A549 (cell line): ENCODE measurements at regions not wholly inside any gene's neighbourhood (a gene's known extent, or its start where the extent isn't known, plus 50 kb on each side); places are given as distances from the start of the nearest gene placed in this dataset.

Experiments
- ATAC-seq, 2 experiments: fragments of 200-7000 bp in 1 of 2; fragments of >200 bp in 1 of 2; cut with Nextera tagmentation in 1 of 2; cut with Tn5 transposase in 1 of 2; 3 replicates each; pipeline versions ENCODE4 v1.8.0 to v1.9.1; 2018 to 2020; ENCODE audit warnings: mild to moderate bottlenecking in 1 of 2, moderate library complexity in 1 of 2
- CTCF ChIA-PET: fragments of 300-600 bp; sonication (Branson Sonifier 250); formaldehyde crosslinking; extraction: SDS; loops from one replicate; lab custom pipeline; 2021; ENCODE audit warnings: antibody characterized with exemption, inconsistent platforms; lab: Yijun Ruan, JAX
- POLR2A ChIA-PET: fragments of 350-600 bp; formaldehyde crosslinking; extraction: SDS; loops from one replicate; lab custom pipeline; 2021; ENCODE audit warnings: antibody characterized with exemption, inconsistent platforms; lab: Yijun Ruan, JAX
- DNase-seq, 2 experiments: peaks; one replicate each; pipeline versions ENCODE4 v3.0.0 to v3.0.0-alpha.2; 2011 to 2016; ENCODE audit warnings: low read depth in 1 of 2, low spot score in 1 of 2
- FAIRE-seq: peaks from 2 replicates; lab custom pipeline; 2011; peaks lifted over from hg19 to GRCh38; lab: Jason Lieb, UNC
- H3K27ac ChIP-seq, 2 experiments: fragments of >200 bp; sonication (Bioruptor Twin); formaldehyde crosslinking; 3 replicates each; pipeline ENCODE4 v1.5.1; 2016 to 2017
- H3K4me1 ChIP-seq: fragments of >200 bp; sonication (Bioruptor Twin); formaldehyde crosslinking; 3 replicates; pipeline ENCODE4 v1.6.1; 2016
- H3K4me2 ChIP-seq: fragments of >200 bp; sonication (Bioruptor Twin); formaldehyde crosslinking; 3 replicates; pipeline ENCODE4 v1.6.1; 2016
- H3K4me3 ChIP-seq: fragments of >200 bp; sonication (Bioruptor Twin); formaldehyde crosslinking; 3 replicates; pipeline ENCODE4 v1.5.1; 2016
- H3K9me3 ChIP-seq: fragments of >200 bp; sonication (Bioruptor Twin); formaldehyde crosslinking; 3 replicates; pipeline ENCODE4 v1.6.1; 2016
- BHLHE40 ChIP-seq: IDR thresholded peaks from 2 replicates; pipeline ENCODE4 v1.6.1; 2012; ENCODE audit warnings: low read depth, low read length, inconsistent platforms
- CHD2 ChIP-seq: fragments of 150-350 bp; IDR thresholded peaks from 2 replicates; pipeline ENCODE4 v1.6.1; 2014; ENCODE audit warnings: low read length; ENCODE audit not compliant: partially characterized antibody
- EHMT2 ChIP-seq: fragments of 200-600 bp; sonication (generic); IDR thresholded peaks from 2 replicates; pipeline ENCODE4 v1.6.1; 2016; ENCODE audit warnings: antibody characterized with exemption, low read depth, mild to moderate bottlenecking, moderate library complexity
- EP300 ChIP-seq, 2 experiments: fragments of >200 bp; sonication (Bioruptor Twin); formaldehyde crosslinking; IDR thresholded peaks; 2 replicates in 1 of 2; 3 replicates in 1 of 2; pipeline ENCODE4 v1.6.1; 2016 to 2017
- FOSB ChIP-seq: fragments of 250-450 bp; sonication (Bioruptor Pico); IDR thresholded peaks from 2 replicates; pipeline ENCODE4 v1.5.0; 2020; ENCODE audit warnings: mild to moderate bottlenecking, moderate library complexity
- FOSL2 ChIP-seq, 2 experiments: fragments of 450-650 bp in 1 of 2; fragments of >200 bp in 1 of 2; sonication (Bioruptor Twin) in 1 of 2; formaldehyde crosslinking; IDR thresholded peaks; 2 replicates each; pipeline versions ENCODE4 v1.5.0 to v1.6.1; 2016 to 2020; ENCODE audit warnings: mild to moderate bottlenecking in 1 of 2, moderate library complexity in 1 of 2
- HOXB5 ChIP-seq: fragments of 250-450 bp; sonication (Bioruptor Pico); IDR thresholded peaks from 2 replicates; pipeline ENCODE4 v1.5.0; 2020; ENCODE audit warnings: mild to moderate bottlenecking, moderate library complexity
- JUN ChIP-seq, 2 experiments: fragments of >200 bp; sonication (Bioruptor Twin); formaldehyde crosslinking; IDR thresholded peaks; 2 replicates in 1 of 2; 3 replicates in 1 of 2; pipeline ENCODE4 v1.6.1; 2016 to 2017
- KDM5A ChIP-seq: fragments of 200-600 bp; sonication (generic); IDR thresholded peaks from 2 replicates; pipeline ENCODE4 v1.6.1; 2016; ENCODE audit warnings: antibody characterized with exemption, mild to moderate bottlenecking
- MAFK ChIP-seq: fragments of 450-650 bp; IDR thresholded peaks from 2 replicates; pipeline ENCODE4 v1.6.1; 2014; ENCODE audit not compliant: partially characterized antibody
- MYC ChIP-seq: IDR thresholded peaks from 2 replicates; pipeline ENCODE4 v1.6.1; 2012; ENCODE audit warnings: mild to moderate bottlenecking, inconsistent platforms, low read length, improper control_type of control experiment, borderline replicate concordance
- RAD21 ChIP-seq, 2 experiments: fragments of >200 bp in 1 of 2; sonication (Bioruptor Twin) in 1 of 2; formaldehyde crosslinking in 1 of 2; IDR thresholded peaks in 1 of 2; conservative IDR thresholded peaks in 1 of 2; 2 replicates in 1 of 2; 3 replicates in 1 of 2; pipeline ENCODE4 v1.6.1; 2012 to 2018; ENCODE audit warnings: inconsistent platforms in 1 of 2
- RFX5 ChIP-seq: fragments of 450-650 bp; IDR thresholded peaks from 2 replicates; pipeline ENCODE4 v1.7.1; 2014; ENCODE audit warnings: antibody characterized with exemption, mild to moderate bottlenecking, moderate library complexity
- SMC3 ChIP-seq: fragments of >200 bp; sonication (Bioruptor Twin); formaldehyde crosslinking; IDR thresholded peaks from 3 replicates; pipeline ENCODE4 v1.6.1; 2018; ENCODE audit warnings: inconsistent platforms
- TFCP2L1 ChIP-seq: fragments of 250-450 bp; sonication (Bioruptor Pico); IDR thresholded peaks from 2 replicates; pipeline ENCODE4 v1.5.0; 2021; ENCODE audit warnings: mild to moderate bottlenecking
- TP53 ChIP-seq: fragments of 250-450 bp; sonication (Bioruptor Pico); IDR thresholded peaks from 2 replicates; pipeline ENCODE4 v1.5.0; 2021; ENCODE audit warnings: mild to moderate bottlenecking, moderate library complexity
- WGBS: methylation state at CpG from one replicate; pipeline ENCODE4 v1.1.6; 2017; ENCODE audit errors: missing lambda C conversion rate; 5-methylcytosine and 5-hydroxymethylcytosine counted together
- TF ChIP-seq, protein P1 (sequence below): fragments of 250-450 bp; sonication (Bioruptor Pico); IDR thresholded peaks from 2 replicates; pipeline ENCODE4 v1.5.0; 2021; ENCODE audit warnings: mild to moderate bottlenecking, moderate library complexity, borderline replicate concordance
- TF ChIP-seq, protein P2 (sequence below): fragments of >200 bp; sonication (Bioruptor Twin); formaldehyde crosslinking; IDR thresholded peaks from 2 replicates; pipeline ENCODE4 v1.6.1; 2016

DNA sequence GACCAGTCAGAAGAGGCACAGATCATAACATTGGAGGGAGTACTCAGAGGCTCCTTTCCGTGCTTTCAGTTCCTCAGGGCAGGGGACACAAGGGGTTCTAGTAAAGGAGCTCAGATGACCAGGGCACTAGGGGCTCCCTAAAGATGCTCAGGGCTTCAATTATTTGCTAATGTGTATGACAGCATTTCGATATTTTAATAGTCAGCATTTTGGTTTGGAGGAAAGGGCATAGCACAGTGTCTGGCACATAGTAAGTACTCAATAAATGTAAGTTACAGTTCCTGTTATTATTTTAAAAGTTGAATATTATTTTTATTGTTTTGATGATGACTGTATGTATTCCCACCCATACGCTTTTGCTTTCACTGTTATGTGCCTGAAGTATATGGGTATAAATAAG lies 260.0 kb downstream of the REEP3 start:
- no peaks in the 10 kb centered on the region for H3K9me3 ChIP-seq
- 30% methylated on average over 3 of the region's 3 CpGs for WGBS
- ChIA-PET POLR2A (no interaction called here), CTCF (interaction anchor here (0.9 kb wide), 1 partner anchor 8 kb away, joined by 4 read pairs; no protein-coding TSS in a partner anchor)
- ATAC-seq (no peak), FAIRE-seq (no peak), DNase-seq (no peak)
- H3K4me2 ChIP-seq, result no peak overlapping the region
- H3K27ac ChIP-seq, result no peak overlapping the region
- TF ChIP-seq MAFK (peak; percentile 35), TFCP2L1 (no peak)
- no peaks in the 10 kb centered on the region for H3K4me1 ChIP-seq
- no peak overlapping the region for H3K4me3 ChIP-seq

DNA sequence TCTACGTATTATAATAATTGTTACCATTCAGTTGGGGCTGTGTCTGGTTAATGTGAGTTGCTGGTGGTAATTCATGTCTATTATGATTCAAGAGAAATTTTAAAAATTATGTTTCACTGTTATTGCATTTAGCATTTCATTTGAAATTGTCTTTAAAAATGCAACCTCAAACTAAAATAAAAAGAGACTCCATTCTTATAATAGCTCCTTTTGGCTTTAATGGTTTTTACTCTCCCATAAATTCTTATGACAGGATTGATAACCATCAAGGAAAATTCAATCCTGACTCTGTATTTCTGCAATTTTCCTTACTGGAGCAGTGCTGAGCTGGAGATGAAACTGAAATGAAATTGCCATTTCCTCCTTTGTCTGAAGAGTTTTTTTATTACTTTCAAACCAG lies 262.7 kb downstream of the REEP3 start:
- no peaks in the 10 kb centered on the region for H3K4me1 ChIP-seq
- ChIA-PET CTCF (interaction anchor here (1.5 kb wide), 1 partner anchor 64 kb away, joined by 4 read pairs; no protein-coding TSS in a partner anchor), POLR2A (no interaction called here)
- H3K4me3 ChIP-seq, result no peak overlapping the region
- WGBS, result 20% methylated on average over 1 of the region's 1 CpG
- DNase-seq (no peak), FAIRE-seq (no peak), ATAC-seq (no peak)
- TF ChIP-seq, protein P1, sequence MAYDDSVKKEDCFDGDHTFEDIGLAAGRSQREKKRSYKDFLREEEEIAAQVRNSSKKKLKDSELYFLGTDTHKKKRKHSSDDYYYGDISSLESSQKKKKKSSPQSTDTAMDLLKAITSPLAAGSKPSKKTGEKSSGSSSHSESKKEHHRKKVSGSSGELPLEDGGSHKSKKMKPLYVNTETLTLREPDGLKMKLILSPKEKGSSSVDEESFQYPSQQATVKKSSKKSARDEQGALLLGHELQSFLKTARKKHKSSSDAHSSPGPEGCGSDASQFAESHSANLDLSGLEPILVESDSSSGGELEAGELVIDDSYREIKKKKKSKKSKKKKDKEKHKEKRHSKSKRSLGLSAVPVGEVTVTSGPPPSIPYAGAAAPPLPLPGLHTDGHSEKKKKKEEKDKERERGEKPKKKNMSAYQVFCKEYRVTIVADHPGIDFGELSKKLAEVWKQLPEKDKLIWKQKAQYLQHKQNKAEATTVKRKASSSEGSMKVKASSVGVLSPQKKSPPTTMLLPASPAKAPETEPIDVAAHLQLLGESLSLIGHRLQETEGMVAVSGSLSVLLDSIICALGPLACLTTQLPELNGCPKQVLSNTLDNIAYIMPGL (CRISPR knock-in tag), result no peak
- no peak for TF ChIP-seq RFX5
- TF ChIP-seq FOSB, result no peak
- no peak for TF ChIP-seq FOSL2 (IDR thresholded peaks at IDR 0.05)
- TF ChIP-seq FOSL2 (CRISPR knock-in tag; IDR thresholded peaks at IDR 0.05), result no peak
- TF ChIP-seq SMC3, result no peak
- TF ChIP-seq JUN (IDR thresholded peaks at IDR 0.05), result no peak
- no peak for TF ChIP-seq MYC
- TF ChIP-seq RAD21 (conservative IDR thresholded peaks at IDR 0.05 in 1 of 2, IDR thresholded peaks at IDR 0.05 in 1 of 2), result no peak
- TF ChIP-seq, protein P2, sequence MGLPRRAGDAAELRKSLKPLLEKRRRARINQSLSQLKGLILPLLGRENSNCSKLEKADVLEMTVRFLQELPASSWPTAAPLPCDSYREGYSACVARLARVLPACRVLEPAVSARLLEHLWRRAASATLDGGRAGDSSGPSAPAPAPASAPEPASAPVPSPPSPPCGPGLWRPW, result no peak
- TF ChIP-seq HOXB5 (CRISPR knock-in tag), result no peak
- no peak overlapping the region for H3K4me2 ChIP-seq
- no peak overlapping the region for H3K27ac ChIP-seq
- no peaks in the 10 kb centered on the region for H3K9me3 ChIP-seq

DNA sequence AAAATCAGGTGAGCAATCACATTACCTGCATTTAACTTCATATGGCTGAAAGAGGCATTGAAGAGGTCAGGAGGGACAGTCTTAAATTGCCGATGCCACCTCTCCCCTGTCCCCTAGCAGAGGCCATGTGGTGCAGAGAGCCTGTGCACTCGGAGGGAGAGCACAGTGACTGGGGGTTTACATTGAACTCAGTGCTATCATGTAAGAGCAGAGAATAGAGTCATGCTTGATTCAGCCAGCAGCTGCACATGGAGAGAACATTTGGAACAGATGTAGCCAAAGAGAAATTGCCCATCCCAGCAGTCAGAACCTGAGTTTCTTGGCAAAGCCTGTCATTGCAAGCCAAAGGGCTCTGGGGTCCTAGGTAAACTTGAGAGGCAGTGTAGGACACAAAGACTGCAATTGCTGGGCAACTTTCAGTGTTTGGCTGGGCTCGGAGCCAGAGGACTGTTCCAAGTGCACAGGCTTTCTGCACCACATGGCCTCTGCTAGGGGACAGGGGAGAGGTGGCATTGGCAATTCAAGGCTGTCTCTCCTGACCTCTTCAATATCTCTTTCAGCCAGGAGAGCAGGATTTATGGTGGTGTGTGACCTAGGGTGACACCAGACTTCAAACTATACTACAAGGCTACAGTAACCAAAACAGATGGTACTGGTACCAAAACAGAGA lies 267.1 kb downstream of the REEP3 start:
- DNase-seq (no peak), ATAC-seq (no peak), FAIRE-seq (no peak)
- no peaks in the 10 kb centered on the region for H3K4me1 ChIP-seq
- no peak overlapping the region for H3K4me2 ChIP-seq
- POLR2A ChIA-PET, result no interaction called here
- CTCF ChIA-PET, result no interaction called here
- H3K4me3 ChIP-seq, result no peak overlapping the region
- WGBS, result 2% methylated on average over 3 of the region's 3 CpGs
- TF ChIP-seq MYC, result no peak
- no peak for TF ChIP-seq SMC3
- no peak overlapping the region for H3K27ac ChIP-seq
- H3K9me3 ChIP-seq, result 0 out of 3 replicates have a peak, but pooled peaks cover 2% of the 10 kb centered on the region

DNA sequence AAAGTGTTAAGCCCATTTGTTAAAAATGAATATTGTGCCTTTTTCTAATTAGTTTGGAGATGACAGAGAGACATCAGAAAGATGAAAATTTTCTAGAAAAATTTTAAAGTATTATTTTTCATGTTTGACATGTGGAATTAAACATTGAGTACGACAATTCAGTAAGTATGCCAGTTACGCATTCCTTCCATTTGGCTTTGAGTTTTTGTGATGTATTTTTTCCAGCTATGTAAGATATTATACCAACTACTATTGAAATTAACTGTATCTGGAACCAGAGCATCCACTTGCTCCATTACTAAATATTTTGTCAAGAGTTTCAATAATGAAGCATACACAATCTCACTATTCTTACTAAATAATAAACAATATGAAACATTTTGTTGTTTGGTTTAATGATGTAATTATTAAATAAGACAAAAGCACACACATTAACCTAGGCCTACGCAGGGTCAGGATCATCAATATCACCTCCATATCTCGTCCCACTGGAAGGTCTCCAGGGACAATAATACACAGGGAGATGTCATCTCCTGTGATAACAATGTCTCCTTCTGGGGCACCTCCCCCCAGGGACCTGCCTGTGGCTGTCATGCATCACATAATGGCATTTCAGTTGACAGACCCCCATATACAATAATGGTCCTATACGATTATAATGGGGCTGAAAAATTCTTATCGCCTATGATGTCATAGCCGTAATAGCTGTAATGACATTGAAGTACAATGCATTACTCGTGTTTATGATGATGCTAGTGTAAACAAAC lies 274.1 kb downstream of the REEP3 start:
- H3K4me1 ChIP-seq, result no peaks in the 10 kb centered on the region
- no peak for DNase-seq
- WGBS, result 59% methylated on average over 8 of the region's 8 CpGs
- TF ChIP-seq EP300 (IDR thresholded peaks at IDR 0.05) (no peak), BHLHE40 (no peak), TP53 (CRISPR knock-in tag) (no peak), EHMT2 (no peak), CHD2 (no peak), KDM5A (no peak)
- TF ChIP-seq, all 56 proteins: peak for 0
- ChIA-PET CTCF (no interaction called here), POLR2A (no interaction called here)
- no peak overlapping the region for H3K4me3 ChIP-seq
- FAIRE-seq (no peak), ATAC-seq (no peak)
- no peak overlapping the region for H3K4me2 ChIP-seq
- H3K9me3 ChIP-seq, result 0 out of 3 replicates have a peak, but pooled peaks cover 4% of the 10 kb centered on the region
- H3K27ac ChIP-seq, result no peak overlapping the region
